HepG2 (cell line): ENCODE measurements at regions not wholly inside any gene's neighbourhood (a gene's known extent, or its start where the extent isn't known, plus 50 kb on each side); places are given as distances from the start of the nearest gene placed in this dataset.

Experiments used
- ATAC-seq: fragments of 200-7000 bp; cut with Tn5 transposase; 3 replicates; pipeline ENCODE4 v1.9.1; 2020; ENCODE audit warnings: mild to moderate bottlenecking, moderate library complexity
- BruUV-seq: library from RNA; stranded (reverse); fragments of 400-500 nt; replicated peaks from 2 replicates; lab custom pipeline; 2021; lab: Mats Ljungman, UMichigan
- CTCF ChIA-PET: fragments of 300-600 bp; formaldehyde crosslinking; extraction: SDS; loops from one replicate; lab custom pipeline; 2021; ENCODE audit warnings: low total read pairs, inconsistent platforms, low intra/inter-chr PET ratio; lab: Yijun Ruan, JAX
- POLR2A ChIA-PET: fragments of 350-600 bp; sonication (Branson Sonifier 250); formaldehyde crosslinking; loops from one replicate; lab custom pipeline; 2020; ENCODE audit warnings: antibody characterized with exemption, inconsistent platforms; lab: Yijun Ruan, JAX
- DNase-seq: peaks from one replicate; pipeline ENCODE4 v3.0.0-alpha.2; 2015; ENCODE audit warnings: low spot score
- FAIRE-seq: peaks from 3 replicates; lab custom pipeline; 2011; peaks lifted over from hg19 to GRCh38; lab: Jason Lieb, UNC
- H2AFZ ChIP-seq: one replicate; pipeline ENCODE4 v1.6.1; 2011; ENCODE audit warnings: low read length, inconsistent platforms
- H3K27ac ChIP-seq: fragments of 300-600 bp; 3 replicates; pipeline ENCODE4 v1.8.0; 2011; ENCODE audit warnings: mixed run types, mild to moderate bottlenecking, mixed read lengths, low read length, inconsistent platforms; ENCODE audit not compliant: insufficient read depth; ENCODE audit errors: extremely low read length
- H3K27me3 ChIP-seq, 2 experiments: fragments of 200-600 bp in 1 of 2; 2 replicates in 1 of 2; 3 replicates in 1 of 2; pipeline versions ENCODE4 v1.6.0 to v1.8.0; 2011; ENCODE audit warnings: low read length in 2 of 2, mild to moderate bottlenecking in 2 of 2, moderate library complexity in 2 of 2, inconsistent platforms in 1 of 2; ENCODE audit not compliant: insufficient read depth in 2 of 2, control insufficient read depth in 1 of 2
- H3K36me3 ChIP-seq, 2 experiments: fragments of 200-600 bp in 1 of 2; replicated peaks in 1 of 2; 2 replicates in 1 of 2; 3 replicates in 1 of 2; pipeline versions ENCODE4 v1.5.1 to v1.8.0; 2011; ENCODE audit warnings: low read length in 2 of 2, inconsistent platforms in 1 of 2; ENCODE audit not compliant: insufficient read depth in 2 of 2, control insufficient read depth in 1 of 2
- H3K4me1 ChIP-seq: 2 replicates; pipeline ENCODE4 v1.5.1; 2012; ENCODE audit warnings: low read length, inconsistent platforms; ENCODE audit not compliant: insufficient read depth
- H3K4me2 ChIP-seq: 2 replicates; pipeline ENCODE4 v1.6.0; 2011; ENCODE audit warnings: low read depth, low read length, inconsistent platforms
- H3K4me3 ChIP-seq, 3 experiments: fragments of 200-600 bp in 1 of 3; sonication (generic), shearing (Covaris generic) in 1 of 3; replicated peaks in 1 of 3; 2 replicates each; pipeline ENCODE4 v1.5.1; 2011 to 2016; ENCODE audit warnings: low read length in 3 of 3, inconsistent platforms in 2 of 3, low read depth in 2 of 3, mild to moderate bottlenecking in 2 of 3, control low read depth in 1 of 3, mixed read lengths in 1 of 3; ENCODE audit not compliant: insufficient read depth in 1 of 3
- H3K79me2 ChIP-seq: one replicate; pipeline ENCODE4 v1.6.1; 2011; ENCODE audit warnings: low read length, inconsistent platforms; ENCODE audit not compliant: insufficient read depth
- H3K9ac ChIP-seq: 2 replicates; pipeline ENCODE4 v1.6.0; 2011; ENCODE audit warnings: mild to moderate bottlenecking, low read depth, low read length, inconsistent platforms; ENCODE audit not compliant: insufficient read depth
- H3K9me3 ChIP-seq: 2 replicates; pipeline ENCODE4 v1.5.1; 2012; ENCODE audit warnings: mild to moderate bottlenecking, low read length
- H4K20me1 ChIP-seq: 2 replicates; pipeline ENCODE4 v1.6.0; 2011; ENCODE audit warnings: inconsistent platforms, mild to moderate bottlenecking, low read length, moderate library complexity; ENCODE audit not compliant: insufficient read depth
- ASH2L ChIP-seq: fragments of 300-600, 200-600 bp; sonication (generic); IDR thresholded peaks from 2 replicates; pipeline ENCODE4 v1.7.0; 2017; ENCODE audit warnings: low read depth, mild to moderate bottlenecking, moderate library complexity, mixed read lengths, low read length; ENCODE audit not compliant: insufficient read length
- HNRNPK ChIP-seq: fragments of 200-400 bp; formaldehyde crosslinking; IDR thresholded peaks from 2 replicates; pipeline ENCODE4 v1.6.1; 2018; ENCODE audit warnings: low read length, low read depth, moderate library complexity, mild to moderate bottlenecking; ENCODE audit not compliant: poor library complexity, severe bottlenecking
- MIXL1 ChIP-seq: IDR thresholded peaks from 2 replicates; pipeline ENCODE4 v1.6.1; 2016
- NCOA2 ChIP-seq: sonication (generic); formaldehyde crosslinking; IDR thresholded peaks from 2 replicates; pipeline ENCODE4 v1.8.0; 2022; ENCODE audit warnings: inconsistent platforms
- RAD21 ChIP-seq: fragments of 450-650 bp; formaldehyde crosslinking; IDR thresholded peaks from 2 replicates; pipeline ENCODE4 v1.5.0; 2020; ENCODE audit warnings: mild to moderate bottlenecking
- SIN3A ChIP-seq: IDR thresholded peaks from 2 replicates; pipeline ENCODE4 v1.6.1; 2011; ENCODE audit warnings: low read depth, mild to moderate bottlenecking, control low read depth, low read length, borderline replicate concordance
- SNRNP70 ChIP-seq: fragments of 200-400 bp; formaldehyde crosslinking; IDR thresholded peaks from 2 replicates; pipeline ENCODE4 v1.6.1; 2017; ENCODE audit warnings: mild to moderate bottlenecking, low read depth, low read length, moderate library complexity
- ZNF34 ChIP-seq: sonication (generic); formaldehyde crosslinking; IDR thresholded peaks from 2 replicates; pipeline ENCODE4 v1.4.0; 2020; ENCODE audit warnings: mild to moderate bottlenecking, missing genetic modification reagents, borderline replicate concordance
- ZNF7 ChIP-seq: IDR thresholded peaks from 2 replicates; pipeline ENCODE4 v1.6.1; 2016; ENCODE audit warnings: missing biosample characterization, missing genetic modification reagents
- ZNF776 ChIP-seq: sonication (generic); formaldehyde crosslinking; IDR thresholded peaks from 2 replicates; pipeline ENCODE4 v1.4.0; 2020; ENCODE audit warnings: mild to moderate bottlenecking, missing genetic modification reagents
- ZSCAN20 ChIP-seq: sonication (generic); formaldehyde crosslinking; IDR thresholded peaks from 2 replicates; pipeline ENCODE4 v1.4.0; 2020; ENCODE audit warnings: missing genetic modification reagents, mild to moderate bottlenecking, borderline replicate concordance
- WGBS: methylation state at CpG from one replicate; pipeline ENCODE4 v1.1.6; 2017; ENCODE audit warnings: low lambda C conversion rate; 5-methylcytosine and 5-hydroxymethylcytosine counted together
- in situ Hi-C: cut with HindIII; loops from 2 replicates; pipeline ENCODE4 v1.10.0; 2017; ENCODE audit warnings: low pct_unique_long_range_greater_than_20kb; ENCODE audit not compliant: extremely low pct_ligation_motif_present
- intact Hi-C: fragments of 100-400 bp; cut with micrococcal nuclease; formaldehyde crosslinking; loops from one replicate; pipeline ENCODE4 v1.10.0; 2022; ENCODE audit not compliant: unreplicated experiment
- TF ChIP-seq, protein P1 (sequence below): sonication (generic); formaldehyde crosslinking; IDR thresholded peaks from 2 replicates; pipeline ENCODE4 v1.4.0; 2020; ENCODE audit warnings: missing genetic modification reagents

DNA sequence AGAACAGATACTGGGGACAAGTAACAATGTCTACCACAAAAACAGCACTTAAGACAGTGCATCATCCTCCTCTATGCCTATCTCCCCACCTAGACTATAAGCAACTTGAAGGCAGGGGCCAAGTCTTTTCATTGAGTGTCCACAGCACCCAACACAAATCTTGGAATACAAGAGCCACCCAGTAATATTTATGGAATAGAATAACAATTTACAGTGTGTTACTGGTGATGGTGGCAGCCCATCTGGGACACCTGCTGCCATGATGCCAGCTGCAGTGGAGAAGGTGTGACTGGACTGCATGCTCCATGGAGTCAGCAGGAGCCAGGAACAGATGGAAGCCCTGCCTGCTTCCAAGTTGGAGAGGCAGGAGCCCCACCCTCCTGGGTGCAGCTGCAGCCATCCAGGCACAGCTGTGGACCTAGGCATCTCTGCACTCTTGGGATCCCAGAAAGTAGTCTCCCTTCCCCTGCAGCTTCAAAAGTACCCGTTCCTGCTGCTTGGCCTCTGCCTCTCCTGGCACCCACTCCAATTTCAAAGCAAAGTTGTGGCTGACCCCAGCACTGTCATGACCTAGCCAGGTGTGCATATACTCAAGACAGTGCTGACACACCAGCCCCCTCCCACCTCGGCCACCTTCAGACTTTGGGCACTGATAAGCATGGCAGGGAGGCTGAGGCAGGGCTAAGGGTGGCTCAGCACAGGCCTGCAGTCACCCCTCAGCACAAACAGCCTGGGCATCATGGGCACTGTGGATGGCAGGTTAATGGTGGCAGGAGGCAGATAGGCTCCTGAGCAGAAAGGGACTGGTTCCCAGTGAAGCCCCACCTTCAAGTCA is 94.5 kb downstream of the TPRA1 start:
- H3K4me1 ChIP-seq: no peaks in the 10 kb centered on the region
- H3K4me3 ChIP-seq: no peak overlapping the region
- H3K27ac ChIP-seq: no peak overlapping the region
- intact Hi-C loops (no loop called here), in situ Hi-C loops (no loop called here)
- DNase-seq: no peak
- no peak overlapping the region for H3K9ac ChIP-seq
- ChIA-PET CTCF (no interaction called here), POLR2A (no interaction called here)
- no peak overlapping the region for H2AFZ ChIP-seq
- ATAC-seq: no peak
- H3K27me3 ChIP-seq: peaks cover 1 to 4% of the 10 kb centered on the region in 2 experiments; a peak in 2 of 5 replicates
- TF ChIP-seq ZSCAN20 (CRISPR knock-in tag) (no peak), ZNF776 (CRISPR knock-in tag) (no peak)
- 0% methylated on average over 2 of the region's 2 CpGs for WGBS
- no peaks in the 10 kb centered on the region for H3K79me2 ChIP-seq
- no peak overlapping the region for H3K4me2 ChIP-seq
- no peaks in the 10 kb centered on the region for H3K9me3 ChIP-seq
- FAIRE-seq: no peak
- H4K20me1 ChIP-seq: no peaks in the 10 kb centered on the region
- no peaks in the 10 kb centered on the region for H3K36me3 ChIP-seq
- BruUV-seq: no TSS peak

DNA sequence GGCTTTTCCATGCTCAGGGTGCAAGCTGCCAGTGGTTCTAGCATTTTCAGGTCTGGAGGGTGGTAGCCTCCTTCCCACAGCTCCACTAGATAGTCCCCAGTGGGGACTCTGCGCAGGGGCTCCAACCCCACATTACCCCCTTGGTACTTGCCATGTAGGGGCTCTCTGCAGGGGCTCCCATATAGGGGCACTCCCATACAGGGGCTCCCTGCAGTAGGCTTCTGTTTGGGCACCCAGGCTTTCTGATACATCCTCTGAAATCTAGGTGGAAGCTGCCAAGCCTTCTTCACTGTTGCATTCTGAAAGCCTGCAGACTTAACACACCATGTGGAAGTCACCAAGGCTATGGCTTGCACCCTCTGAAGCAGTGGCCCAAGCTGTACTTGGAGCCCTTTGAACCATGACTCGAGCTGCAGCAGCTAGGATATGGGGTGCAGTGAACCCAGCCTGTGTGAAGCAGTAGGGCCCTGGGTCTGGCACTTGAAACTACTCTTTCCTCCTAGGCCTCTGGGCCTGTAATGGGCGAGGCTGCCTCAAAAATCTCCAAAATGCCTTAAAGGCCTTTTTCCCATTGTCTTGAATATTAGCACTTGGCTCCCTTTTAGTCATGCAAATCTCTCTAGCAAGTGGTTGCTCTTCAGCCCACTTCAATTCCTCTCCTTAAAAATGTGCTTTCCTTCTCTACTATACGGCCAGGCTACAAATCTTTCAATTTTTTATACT is 96.4 kb downstream of the TPRA1 start:
- in situ Hi-C loops: no loop called here
- FAIRE-seq: no peak
- BruUV-seq: no TSS peak
- no peak overlapping the region for H3K9ac ChIP-seq
- H3K79me2 ChIP-seq: no peaks in the 10 kb centered on the region
- intact Hi-C loops: no loop called here
- ATAC-seq: no peak
- H3K4me2 ChIP-seq: no peak overlapping the region
- H3K27ac ChIP-seq: no peak overlapping the region
- H3K4me1 ChIP-seq: no peaks in the 10 kb centered on the region
- DNase-seq: no peak
- no peaks in the 10 kb centered on the region for H3K36me3 ChIP-seq
- ChIA-PET CTCF (no interaction called here), POLR2A (no interaction called here)
- H3K27me3 ChIP-seq: peaks cover 1 to 4% of the 10 kb centered on the region in 2 experiments; a peak in 2 of 5 replicates
- H3K9me3 ChIP-seq: no peaks in the 10 kb centered on the region
- H4K20me1 ChIP-seq: no peaks in the 10 kb centered on the region
- no peak overlapping the region for H3K4me3 ChIP-seq
- H2AFZ ChIP-seq: no peak overlapping the region
- 0% methylated on average over 4 of the region's 4 CpGs for WGBS
- TF ChIP-seq SNRNP70 (no peak), RAD21 (no peak), HNRNPK (no peak), NCOA2 (CRISPR knock-in tag) (no peak), ZNF34 (CRISPR knock-in tag) (no peak), ASH2L (no peak), MIXL1 (CRISPR knock-in tag) (no peak), SIN3A (no peak), ZNF7 (CRISPR knock-in tag) (no peak)
- TF ChIP-seq, protein P1, sequence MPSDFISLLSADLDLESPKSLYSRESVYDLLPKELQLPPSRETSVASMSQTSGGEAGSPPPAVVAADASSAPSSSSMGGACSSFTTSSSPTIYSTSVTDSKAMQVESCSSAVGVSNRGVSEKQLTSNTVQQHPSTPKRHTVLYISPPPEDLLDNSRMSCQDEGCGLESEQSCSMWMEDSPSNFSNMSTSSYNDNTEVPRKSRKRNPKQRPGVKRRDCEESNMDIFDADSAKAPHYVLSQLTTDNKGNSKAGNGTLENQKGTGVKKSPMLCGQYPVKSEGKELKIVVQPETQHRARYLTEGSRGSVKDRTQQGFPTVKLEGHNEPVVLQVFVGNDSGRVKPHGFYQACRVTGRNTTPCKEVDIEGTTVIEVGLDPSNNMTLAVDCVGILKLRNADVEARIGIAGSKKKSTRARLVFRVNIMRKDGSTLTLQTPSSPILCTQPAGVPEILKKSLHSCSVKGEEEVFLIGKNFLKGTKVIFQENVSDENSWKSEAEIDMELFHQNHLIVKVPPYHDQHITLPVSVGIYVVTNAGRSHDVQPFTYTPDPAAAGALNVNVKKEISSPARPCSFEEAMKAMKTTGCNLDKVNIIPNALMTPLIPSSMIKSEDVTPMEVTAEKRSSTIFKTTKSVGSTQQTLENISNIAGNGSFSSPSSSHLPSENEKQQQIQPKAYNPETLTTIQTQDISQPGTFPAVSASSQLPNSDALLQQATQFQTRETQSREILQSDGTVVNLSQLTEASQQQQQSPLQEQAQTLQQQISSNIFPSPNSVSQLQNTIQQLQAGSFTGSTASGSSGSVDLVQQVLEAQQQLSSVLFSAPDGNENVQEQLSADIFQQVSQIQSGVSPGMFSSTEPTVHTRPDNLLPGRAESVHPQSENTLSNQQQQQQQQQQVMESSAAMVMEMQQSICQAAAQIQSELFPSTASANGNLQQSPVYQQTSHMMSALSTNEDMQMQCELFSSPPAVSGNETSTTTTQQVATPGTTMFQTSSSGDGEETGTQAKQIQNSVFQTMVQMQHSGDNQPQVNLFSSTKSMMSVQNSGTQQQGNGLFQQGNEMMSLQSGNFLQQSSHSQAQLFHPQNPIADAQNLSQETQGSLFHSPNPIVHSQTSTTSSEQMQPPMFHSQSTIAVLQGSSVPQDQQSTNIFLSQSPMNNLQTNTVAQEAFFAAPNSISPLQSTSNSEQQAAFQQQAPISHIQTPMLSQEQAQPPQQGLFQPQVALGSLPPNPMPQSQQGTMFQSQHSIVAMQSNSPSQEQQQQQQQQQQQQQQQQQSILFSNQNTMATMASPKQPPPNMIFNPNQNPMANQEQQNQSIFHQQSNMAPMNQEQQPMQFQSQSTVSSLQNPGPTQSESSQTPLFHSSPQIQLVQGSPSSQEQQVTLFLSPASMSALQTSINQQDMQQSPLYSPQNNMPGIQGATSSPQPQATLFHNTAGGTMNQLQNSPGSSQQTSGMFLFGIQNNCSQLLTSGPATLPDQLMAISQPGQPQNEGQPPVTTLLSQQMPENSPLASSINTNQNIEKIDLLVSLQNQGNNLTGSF: no peak
